ENCODE measurements at regions not wholly inside any gene's neighbourhood (a gene's known extent, or its start where the extent isn't known, plus 50 kb on each side); places are given as distances from the start of the nearest gene placed in this dataset.
"Not testable (repeated sequence)": the region's sequence is repeated elsewhere in the genome, so short reads cannot be mapped to it uniquely, and the experiment has no call there.

- DNase-seq (ENCODE audit: low read depth in 3 of 3) = not testable (repeated sequence)
These were observed 327.4 kb upstream of the PLGLB1 start for GRCh38 chr2:87349006-87349405.

- not testable (repeated sequence) for DNase-seq (ENCODE audit: low read depth in 3 of 3)
These were observed 330.7 kb upstream of the PLGLB1 start for GRCh38 chr2:87352178-87352934.

- DNase-seq (ENCODE audit: low read depth in 3 of 3) = not testable (repeated sequence)
These were observed 331.8 kb upstream of the PLGLB1 start for GRCh38 chr2:87353408-87353807.

- DNase-seq (ENCODE audit: low read depth in 3 of 3) = not testable (repeated sequence)
These were observed 332.5 kb upstream of the PLGLB1 start for GRCh38 chr2:87354102-87354501.

- not testable (repeated sequence) for DNase-seq (ENCODE audit: low read depth in 3 of 3)
These were observed 338.6 kb upstream of the PLGLB1 start for GRCh38 chr2:87360250-87360649.

GRCh38 chr2:87360927-87361326 is 339.3 kb upstream of the PLGLB1 start:
- not testable (repeated sequence) for DNase-seq (ENCODE audit: low read depth in 3 of 3)

- not testable (repeated sequence) for DNase-seq (ENCODE audit: low read depth in 3 of 3)
These were observed 340.2 kb upstream of the PLGLB1 start for GRCh38 chr2:87361805-87362204.

- not testable (repeated sequence) for DNase-seq (ENCODE audit: low read depth in 3 of 3)
These were observed 342.7 kb upstream of the PLGLB1 start for GRCh38 chr2:87364379-87364778.

- not testable (repeated sequence) for DNase-seq (ENCODE audit: low read depth in 3 of 3)
These were observed 343.4 kb upstream of the PLGLB1 start for GRCh38 chr2:87365038-87365437.

- DNase-seq (ENCODE audit: low read depth in 3 of 3) = not testable (repeated sequence)
These were observed 361.8 kb upstream of the PLGLB2 start for GRCh38 chr2:87386063-87386560.

- DNase-seq (ENCODE audit: low read depth in 3 of 3) = not testable (repeated sequence)
These were observed 352.1 kb upstream of the PLGLB2 start for GRCh38 chr2:87395784-87396183.

- not testable (repeated sequence) for DNase-seq (ENCODE audit: low read depth in 3 of 3)
These were observed 351.2 kb upstream of the PLGLB2 start for GRCh38 chr2:87396551-87397265.

- not testable (repeated sequence) for DNase-seq (ENCODE audit: low read depth in 3 of 3)
These were observed 350.4 kb upstream of the PLGLB2 start for GRCh38 chr2:87397276-87398065.

- DNase-seq (ENCODE audit: low read depth in 3 of 3) = not testable (repeated sequence)
These were observed 349.2 kb upstream of the PLGLB2 start for GRCh38 chr2:87398567-87399305.

GRCh38 chr2:87401726-87402345 is 346.1 kb upstream of the PLGLB2 start:
- no peak for DNase-seq (ENCODE audit: low read depth in 3 of 3)

GRCh38 chr2:87403893-87404175 is 344.1 kb upstream of the PLGLB2 start:
- no peak for DNase-seq (ENCODE audit: low read depth in 3 of 3)

GRCh38 chr2:87404411-87405255 is 343.3 kb upstream of the PLGLB2 start:
- not testable (repeated sequence) for DNase-seq (ENCODE audit: low read depth in 3 of 3)

- not testable (repeated sequence) for DNase-seq (ENCODE audit: low read depth in 3 of 3)
These were observed 342.2 kb upstream of the PLGLB2 start for GRCh38 chr2:87405531-87406216.

- DNase-seq (ENCODE audit: low read depth in 3 of 3) = not testable (repeated sequence)
These were observed 341.3 kb upstream of the PLGLB2 start for GRCh38 chr2:87406406-87407175.

All from stimulated activated CD4-positive, alpha-beta T cell treated with anti-CD3 and anti-CD28 coated beads, TNF-alpha, amount 100 ng/mL, for 24 hours (primary cell).